Anterior cingulate cortex (tissue), 58 donors: ENCODE measurements at regions not wholly inside any gene's neighbourhood (a gene's known extent, or its start where the extent isn't known, plus 50 kb on each side); places are given as distances from the start of the nearest gene placed in this dataset.

Experiments used
- DNase-seq, 58 donors: peaks; one replicate each; lab custom pipeline; 2025; lab: John Stamatoyannopoulos, UW

DNA sequence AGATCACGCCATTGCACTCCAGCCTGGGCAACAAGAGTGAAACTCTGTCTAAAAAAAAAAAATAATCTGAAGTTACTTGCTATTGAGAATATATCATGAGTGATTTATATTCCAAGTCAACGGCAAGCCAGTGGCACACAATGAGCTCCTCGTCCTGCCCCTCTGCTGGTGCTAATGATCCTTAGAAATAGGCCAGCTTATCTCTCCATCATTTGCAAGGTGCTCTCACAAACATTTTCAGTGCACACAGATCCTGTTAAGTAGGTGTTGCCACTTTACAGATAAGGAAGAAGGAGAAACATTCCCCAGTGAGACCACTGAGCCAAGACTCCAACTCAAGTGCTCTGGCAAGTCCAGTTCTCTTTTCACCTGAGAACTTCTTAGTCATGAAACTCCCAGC is 91.3 kb upstream of the GPR45 start:
- DNase-seq = no peak

DNA sequence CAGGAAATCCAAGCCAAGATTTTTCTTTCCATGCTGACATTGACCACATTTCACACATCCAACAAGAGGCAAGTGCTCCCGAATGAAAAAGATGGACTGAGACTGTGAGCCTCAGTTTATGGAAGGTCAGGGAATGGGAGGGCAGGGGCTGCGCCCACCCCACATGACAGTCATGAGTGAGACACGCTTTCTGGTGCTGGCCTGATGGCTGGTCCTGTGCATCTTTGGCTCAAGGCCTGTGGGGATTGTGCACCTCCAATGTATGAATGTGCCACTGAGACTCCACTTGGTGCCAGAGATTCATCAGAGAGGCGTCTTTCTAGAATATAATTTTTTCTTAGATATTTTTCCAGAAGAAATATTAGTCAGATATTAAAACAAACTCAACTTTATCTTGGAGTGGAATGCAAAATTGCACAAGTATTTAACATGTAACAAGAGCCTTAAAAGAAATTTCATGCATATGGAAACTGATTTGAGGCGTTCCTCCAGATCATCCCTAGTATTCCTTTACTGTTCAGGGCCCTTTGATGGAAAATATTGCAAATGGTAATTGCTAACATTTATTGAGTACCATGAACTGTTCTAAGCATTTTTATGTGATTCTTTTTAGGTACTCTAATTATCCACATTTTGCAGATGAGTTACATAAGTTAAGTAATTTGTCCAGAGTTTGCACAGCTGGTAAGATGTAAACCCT is 87.3 kb upstream of the GPR45 start:
- DNase-seq = no peak

DNA sequence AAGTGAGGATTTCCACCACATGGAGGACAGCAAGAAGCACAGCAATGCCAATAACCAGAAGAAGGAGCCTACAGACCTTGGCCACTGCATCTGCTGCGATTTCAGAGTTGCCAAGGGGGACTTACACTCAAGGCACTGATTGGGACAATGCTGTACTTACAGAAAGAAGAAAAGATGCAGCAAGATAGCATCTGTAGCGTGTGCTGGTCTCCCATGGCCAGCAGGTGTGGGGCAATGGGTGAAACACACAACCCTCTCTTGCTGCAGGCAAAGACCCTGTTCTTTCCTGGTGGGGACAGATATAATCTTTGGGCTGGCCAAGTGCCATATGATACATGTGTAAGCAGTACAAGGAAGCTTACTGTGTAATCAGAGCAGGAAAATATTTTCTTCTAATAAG is 85.4 kb upstream of the GPR45 start:
- DNase-seq = no peak

GRCh38 chr2:105158002-105158401 is 83.5 kb upstream of the GPR45 start:
- DNase-seq = no peak

GRCh38 chr2:105166688-105167087 is 74.9 kb upstream of the GPR45 start:
- no peak for DNase-seq

DNA sequence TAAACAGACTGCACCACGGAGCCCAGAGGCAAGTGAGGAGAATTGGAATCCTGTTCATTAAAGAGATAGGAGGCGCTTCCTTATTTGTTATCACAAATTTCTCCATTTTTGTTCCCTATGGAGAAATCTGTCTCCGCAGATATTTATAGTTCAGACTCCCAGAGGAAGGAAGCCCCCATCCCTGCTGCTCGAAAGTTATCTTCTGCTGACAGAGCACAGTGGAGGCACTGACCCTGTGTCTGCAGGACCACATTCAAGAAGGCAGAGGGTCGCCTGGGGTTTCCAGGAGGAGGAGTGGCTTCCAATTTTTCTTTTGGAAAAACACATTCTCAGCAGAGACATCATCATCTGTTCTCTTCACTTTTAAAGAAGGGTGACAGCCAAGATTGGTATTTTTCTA is 73.0 kb upstream of the GPR45 start:
- DNase-seq = no peak

- DNase-seq = no peak
Observed at GRCh38 chr2:105175231-105175630, 66.3 kb upstream of the GPR45 start.

DNA sequence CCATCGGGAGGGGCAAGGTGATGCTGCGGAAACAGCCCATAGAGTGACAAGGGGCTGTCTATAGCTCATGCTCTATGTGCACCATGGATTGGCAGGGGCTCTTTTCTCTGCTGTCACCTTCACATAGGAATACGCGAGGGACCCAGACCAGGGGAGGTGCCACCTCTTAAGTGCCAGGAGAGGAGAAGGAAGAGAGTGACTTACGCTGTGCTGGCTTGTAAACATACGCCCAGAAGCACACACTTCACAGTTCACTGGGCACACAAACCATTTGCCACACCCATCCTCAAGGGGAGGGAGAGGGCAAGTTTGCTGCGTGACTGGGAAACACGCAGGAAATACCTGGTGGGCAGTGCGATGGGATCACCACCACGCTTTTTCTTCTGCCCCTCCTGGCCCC is 65.1 kb upstream of the GPR45 start:
- DNase-seq = no peak

DNA sequence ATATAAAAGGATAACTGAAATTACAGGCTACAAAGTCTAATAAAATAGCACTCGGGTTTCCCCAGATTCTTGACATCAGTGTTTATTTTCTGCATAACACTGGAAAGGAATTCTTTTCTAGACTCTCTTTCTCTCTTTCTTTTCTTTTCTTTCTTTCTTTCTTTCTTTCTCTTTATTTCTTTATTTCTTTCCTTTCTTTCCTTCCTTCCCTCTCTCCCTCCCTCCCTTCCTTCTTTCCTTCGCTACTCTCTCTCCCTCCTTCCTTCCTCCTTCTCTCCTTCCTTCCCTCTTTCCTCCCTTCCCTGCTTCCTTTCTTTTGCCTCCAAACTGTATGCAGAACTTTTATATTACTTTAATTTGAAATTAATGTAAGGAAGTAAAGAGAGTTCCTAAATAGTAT is 64.5 kb upstream of the GPR45 start:
- no peak for DNase-seq

DNA sequence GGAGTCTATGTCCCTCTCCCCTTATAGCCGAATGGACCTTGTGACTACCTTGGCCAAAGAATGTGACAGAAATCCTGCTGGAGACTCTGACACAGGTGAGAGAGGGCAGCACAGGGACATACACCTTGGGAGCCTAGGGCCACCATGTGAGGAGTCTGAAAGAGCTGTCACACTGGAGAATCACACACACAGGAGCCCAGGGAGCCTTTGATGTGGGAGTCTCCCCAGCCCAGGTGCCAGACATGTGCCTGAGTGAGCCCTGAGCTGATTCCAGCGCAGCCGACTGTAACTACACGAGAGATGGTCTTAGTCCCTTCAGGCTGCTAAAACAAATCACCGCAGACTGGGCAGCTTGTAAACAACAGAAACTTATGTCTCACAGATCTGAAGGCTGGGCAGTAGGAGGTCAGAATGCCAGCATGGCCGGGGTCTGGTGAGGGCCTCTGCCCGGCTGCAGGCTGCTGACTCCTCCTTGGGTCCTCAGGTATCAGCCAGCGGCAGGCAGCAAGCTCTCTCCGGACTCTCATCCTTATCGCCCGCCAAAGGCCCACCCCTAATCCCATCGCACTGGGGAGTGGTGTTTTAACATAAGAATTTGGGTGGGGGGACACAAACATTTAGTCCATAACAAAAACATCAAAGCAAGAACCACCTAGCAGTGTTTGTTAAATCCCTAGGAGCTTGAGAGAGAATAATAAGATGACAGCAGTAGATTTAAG is 63.8 kb upstream of the GPR45 start:
- DNase-seq = no peak

DNA sequence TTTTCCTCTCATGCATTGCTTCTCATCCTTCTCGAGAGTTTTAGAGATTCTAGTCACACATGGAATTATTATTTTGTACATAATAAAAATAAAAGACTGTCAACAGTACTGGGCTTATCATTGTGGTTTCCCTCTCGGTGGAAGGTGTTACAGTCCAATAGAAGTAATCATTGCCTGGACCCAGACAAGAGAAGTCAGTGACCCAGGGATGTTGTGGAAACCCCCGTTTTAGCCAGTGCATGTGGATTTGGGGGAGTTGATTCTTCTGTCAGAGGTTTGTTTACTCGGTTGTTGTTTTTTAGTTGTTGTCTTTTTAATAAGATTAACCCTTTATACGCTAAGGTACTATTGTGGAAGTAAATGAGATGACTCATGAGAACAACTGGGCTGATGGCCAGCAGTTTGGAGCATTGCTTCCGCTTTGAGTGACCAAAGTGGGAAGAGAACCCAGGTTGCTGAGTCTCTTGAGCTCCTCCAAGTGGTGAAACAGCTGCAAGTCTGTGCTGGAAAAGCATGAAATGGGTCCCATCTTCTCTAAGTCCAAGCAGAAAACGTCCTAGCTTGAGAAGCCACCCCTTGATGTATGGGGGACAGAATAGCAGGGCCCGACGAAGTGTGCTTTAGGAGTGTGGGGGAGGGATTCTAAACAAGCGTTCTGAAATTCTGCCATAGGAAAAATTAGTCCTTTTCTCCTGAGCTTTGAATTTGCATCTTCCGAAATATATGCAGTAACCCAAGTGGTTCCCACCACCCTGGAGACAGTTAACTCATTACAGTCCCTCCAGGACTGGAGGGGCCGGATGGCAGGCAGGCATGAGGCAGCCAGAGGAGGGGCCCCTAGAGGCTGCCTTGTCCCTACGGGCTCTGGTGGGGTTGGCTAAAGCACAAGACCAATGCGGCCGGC is 61.8 kb upstream of the GPR45 start:
- peak in 29 of 58 donors; percentile 3 to 52 (median 20) for DNase-seq

- DNase-seq = no peak
Observed at GRCh38 chr2:105180491-105180972, 61.0 kb upstream of the GPR45 start.

DNA sequence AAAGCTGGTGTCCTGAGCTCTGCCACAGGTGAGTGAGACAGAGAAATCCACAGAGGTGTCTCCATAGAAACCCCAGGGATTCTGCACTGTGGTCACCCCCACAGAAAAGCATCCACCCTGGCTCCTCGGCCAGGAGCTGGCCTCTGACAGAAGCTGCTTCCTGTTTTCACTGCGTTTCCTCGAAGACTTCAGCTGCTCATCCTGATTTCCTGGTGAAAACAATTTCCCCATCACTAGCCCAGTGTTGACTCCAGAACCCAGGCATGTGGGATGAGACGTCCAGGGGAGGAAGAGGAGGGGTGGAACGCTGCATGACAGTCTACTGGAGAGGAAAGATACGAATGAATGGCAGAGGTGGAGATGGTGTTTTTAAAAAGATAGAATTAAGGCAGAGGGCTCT is 60.3 kb upstream of the GPR45 start:
- DNase-seq = no peak

DNA sequence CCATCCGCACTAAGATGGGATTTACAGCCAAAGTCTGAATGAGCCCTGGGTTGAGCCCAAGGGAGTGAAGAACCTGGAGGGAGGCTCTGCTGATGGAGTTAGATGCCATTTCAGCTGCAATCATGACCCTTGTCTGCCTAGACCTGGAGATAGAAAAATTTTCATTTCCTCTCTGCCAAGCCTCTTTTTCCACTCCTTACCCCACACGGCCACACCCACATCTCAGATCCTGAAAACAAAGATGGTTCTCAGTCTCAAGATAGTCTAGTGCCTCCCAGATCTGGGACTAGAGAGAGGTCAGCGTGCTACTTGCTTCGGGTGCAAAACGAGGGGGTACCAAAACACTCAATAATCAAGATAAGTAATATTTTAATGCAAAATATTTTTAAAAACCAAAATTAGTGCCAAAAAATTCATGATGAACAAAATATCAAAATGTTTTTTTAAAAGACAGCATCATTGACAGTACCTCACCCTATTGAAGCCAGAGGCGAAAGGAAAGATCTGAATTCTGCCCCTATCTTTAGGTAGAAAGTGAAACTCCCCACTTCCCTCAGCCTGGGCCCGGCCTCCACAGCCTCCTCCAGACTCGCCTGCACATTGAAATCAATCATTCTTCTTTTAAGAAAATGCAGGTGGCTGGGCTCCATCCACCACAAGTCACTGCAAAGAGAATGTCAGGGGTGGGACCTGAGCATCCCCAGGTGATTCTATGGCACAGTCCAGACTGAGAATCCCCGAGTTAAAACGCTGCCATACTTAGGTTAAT is 57.8 kb upstream of the GPR45 start:
- DNase-seq = no peak

GRCh38 chr2:105184420-105184819 is 57.1 kb upstream of the GPR45 start:
- no peak for DNase-seq

- DNase-seq = no peak
Observed at GRCh38 chr2:105186967-105187498, 54.5 kb upstream of the GPR45 start.

DNA sequence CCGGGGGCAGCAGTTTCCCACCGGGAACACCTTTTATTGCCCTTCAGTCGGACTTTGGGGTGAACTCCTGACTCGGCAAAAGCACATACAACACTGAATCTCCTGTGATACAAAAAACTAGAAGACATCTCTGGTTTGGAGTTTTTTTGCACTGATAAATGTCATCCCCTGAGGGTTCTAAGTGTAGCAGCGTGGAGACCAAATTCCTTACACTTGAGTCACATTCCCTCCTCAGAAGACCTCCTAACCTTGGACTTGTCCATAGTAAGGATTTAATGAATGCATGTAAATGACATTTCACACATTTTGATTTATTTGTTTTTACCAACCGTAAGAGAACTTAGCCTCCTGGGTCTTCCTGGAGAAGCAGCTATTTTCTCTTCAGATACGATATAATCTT is 54.0 kb upstream of the GPR45 start:
- no peak for DNase-seq

DNA sequence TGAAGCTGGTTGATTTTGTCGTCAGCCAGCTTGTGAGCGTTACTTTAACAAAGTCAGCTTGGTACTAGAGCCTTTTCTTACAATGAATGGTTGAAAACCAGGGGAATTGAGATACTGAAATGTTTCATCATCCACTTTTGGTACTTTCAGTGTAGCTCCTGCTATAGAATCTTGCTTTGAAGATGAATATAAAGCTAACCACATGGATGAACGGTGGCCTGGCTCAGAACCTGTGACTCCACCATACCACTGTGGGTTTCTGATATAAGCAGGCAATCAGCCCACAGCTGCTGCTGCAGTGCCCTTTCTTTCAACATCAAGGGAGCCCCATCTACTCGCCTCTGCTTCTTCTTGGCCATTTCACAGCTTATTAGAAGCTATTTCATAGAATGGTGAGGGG is 53.2 kb upstream of the GPR45 start:
- no peak for DNase-seq
